MM.1S (cell line): ENCODE measurements at regions not wholly inside any gene's neighbourhood (a gene's known extent, or its start where the extent isn't known, plus 50 kb on each side); places are given as distances from the start of the nearest gene placed in this dataset.

Experiments
- DNase-seq: peaks from one replicate; pipeline ENCODE4 v3.0.0-alpha.2; 2015
- H2AFZ ChIP-seq: fragments of 300-600 bp; sonication (generic); 2 replicates; pipeline ENCODE4 v1.6.0; 2016; ENCODE audit warnings: antibody characterized with exemption, low read length
- H3F3A ChIP-seq: fragments of 300-600 bp; sonication (generic); 2 replicates; pipeline ENCODE4 v1.6.1; 2016; ENCODE audit warnings: mild to moderate bottlenecking, antibody characterized with exemption, low read length, moderate library complexity, mixed read lengths; ENCODE audit not compliant: insufficient read depth
- H3K27ac ChIP-seq: fragments of 300-600 bp; sonication (generic); 2 replicates; pipeline ENCODE4 v1.5.1; 2016; ENCODE audit warnings: mild to moderate bottlenecking, low read length
- H3K27me3 ChIP-seq: fragments of 300-600 bp; sonication (generic); replicated peaks from 2 replicates; pipeline ENCODE4 v1.6.0; 2016; ENCODE audit warnings: low read length; ENCODE audit not compliant: insufficient read depth
- H3K36me3 ChIP-seq: fragments of 300-600 bp; sonication (generic); replicated peaks from 2 replicates; pipeline ENCODE4 v1.6.1; 2016; ENCODE audit warnings: mild to moderate bottlenecking, low read length, mixed read lengths; ENCODE audit not compliant: insufficient read depth
- H3K4me1 ChIP-seq: fragments of 300-600 bp; sonication (generic); 2 replicates; pipeline ENCODE4 v1.6.1; 2016; ENCODE audit warnings: low read length, mixed read lengths
- H3K4me2 ChIP-seq: fragments of 300-600 bp; sonication (generic); 2 replicates; pipeline ENCODE4 v1.6.0; 2016; ENCODE audit warnings: low read depth, low read length
- H3K4me3 ChIP-seq: fragments of 300-600 bp; sonication (generic); 2 replicates; pipeline ENCODE4 v1.5.1; 2016; ENCODE audit warnings: low read length, mixed read lengths
- H3K79me2 ChIP-seq: fragments of 300-600 bp; sonication (generic); 2 replicates; pipeline ENCODE4 v1.6.1; 2016; ENCODE audit warnings: mixed run types, low read length, mixed read lengths
- H3K9ac ChIP-seq: fragments of 300-600 bp; sonication (generic); 2 replicates; pipeline ENCODE4 v1.6.1; 2016; ENCODE audit warnings: low read length, mixed read lengths
- H3K9me2 ChIP-seq: fragments of 300-600 bp; sonication (generic); replicated peaks from 2 replicates; pipeline ENCODE4 v1.6.1; 2016; ENCODE audit warnings: mild to moderate bottlenecking, low read length, mixed read lengths; ENCODE audit not compliant: insufficient read depth
- H3K9me3 ChIP-seq: fragments of 300-600 bp; sonication (generic); replicated peaks from 2 replicates; pipeline ENCODE4 v1.6.1; 2016; ENCODE audit warnings: mild to moderate bottlenecking, low read length, mixed read lengths; ENCODE audit not compliant: insufficient read depth
- H4K20me1 ChIP-seq: fragments of 300-600 bp; sonication (generic); 2 replicates; pipeline ENCODE4 v1.6.1; 2016; ENCODE audit warnings: mild to moderate bottlenecking, low read length, moderate library complexity, mixed read lengths; ENCODE audit not compliant: insufficient read depth
- EZH2 ChIP-seq: fragments of 300-600 bp; sonication (generic); optimal IDR thresholded peaks from 2 replicates; pipeline ENCODE3; 2017; ENCODE audit warnings: low read depth, mild to moderate bottlenecking, antibody characterized with exemption, low read length, mixed read lengths
- EZH2phosphoT487 ChIP-seq: fragments of 300-600 bp; sonication (generic); IDR thresholded peaks from 2 replicates; pipeline ENCODE4 v1.6.1; 2018; ENCODE audit warnings: antibody characterized with exemption, low read length
- TF ChIP-seq, protein P1 (sequence below): fragments of 300-600 bp; sonication (generic); IDR thresholded peaks from 2 replicates; pipeline ENCODE4 v1.5.1; 2016; ENCODE audit warnings: antibody characterized with exemption, low read length, mixed read lengths

DNA sequence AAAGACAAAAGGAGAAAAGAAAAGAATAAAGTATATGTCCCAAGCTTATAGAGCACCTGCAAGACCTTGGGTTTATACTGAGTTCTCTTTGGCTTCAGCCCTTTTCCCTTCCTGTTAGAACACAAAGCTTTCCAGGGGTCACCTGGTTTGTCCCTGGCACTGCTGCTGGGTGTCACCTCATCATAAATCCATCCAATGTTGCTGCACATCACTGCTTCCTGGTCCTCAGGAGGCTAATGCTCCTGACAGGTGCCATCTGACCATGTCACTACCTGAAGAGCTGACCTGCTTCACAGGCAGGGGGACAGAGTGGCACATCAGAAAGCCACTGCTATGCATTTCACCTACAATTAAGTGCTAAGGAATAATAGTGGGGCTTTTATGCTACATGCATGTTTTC lies 164.6 kb upstream of the ELAC2 start:
- Histone ChIP-seq H3K4me1 (no peaks in the 10 kb centered on the region), H3K36me3 (no peaks in the 10 kb centered on the region), H3K79me2 (no peaks in the 10 kb centered on the region), H4K20me1 (no peaks in the 10 kb centered on the region), H3K9ac (no peak overlapping the region), H2AFZ (no peak overlapping the region), H3K4me3 (no peak overlapping the region), H3F3A (no peaks in the 10 kb centered on the region), H3K9me2 (no peaks in the 10 kb centered on the region), H3K9me3 (no peaks in the 10 kb centered on the region), H3K27ac (no peak overlapping the region), H3K27me3 (no peaks in the 10 kb centered on the region), H3K4me2 (no peak overlapping the region)
- DNase-seq: no peak
- no peak for TF ChIP-seq EZH2phosphoT487
- TF ChIP-seq, protein P1, sequence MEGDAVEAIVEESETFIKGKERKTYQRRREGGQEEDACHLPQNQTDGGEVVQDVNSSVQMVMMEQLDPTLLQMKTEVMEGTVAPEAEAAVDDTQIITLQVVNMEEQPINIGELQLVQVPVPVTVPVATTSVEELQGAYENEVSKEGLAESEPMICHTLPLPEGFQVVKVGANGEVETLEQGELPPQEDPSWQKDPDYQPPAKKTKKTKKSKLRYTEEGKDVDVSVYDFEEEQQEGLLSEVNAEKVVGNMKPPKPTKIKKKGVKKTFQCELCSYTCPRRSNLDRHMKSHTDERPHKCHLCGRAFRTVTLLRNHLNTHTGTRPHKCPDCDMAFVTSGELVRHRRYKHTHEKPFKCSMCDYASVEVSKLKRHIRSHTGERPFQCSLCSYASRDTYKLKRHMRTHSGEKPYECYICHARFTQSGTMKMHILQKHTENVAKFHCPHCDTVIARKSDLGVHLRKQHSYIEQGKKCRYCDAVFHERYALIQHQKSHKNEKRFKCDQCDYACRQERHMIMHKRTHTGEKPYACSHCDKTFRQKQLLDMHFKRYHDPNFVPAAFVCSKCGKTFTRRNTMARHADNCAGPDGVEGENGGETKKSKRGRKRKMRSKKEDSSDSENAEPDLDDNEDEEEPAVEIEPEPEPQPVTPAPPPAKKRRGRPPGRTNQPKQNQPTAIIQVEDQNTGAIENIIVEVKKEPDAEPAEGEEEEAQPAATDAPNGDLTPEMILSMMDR: no peak
- TF ChIP-seq EZH2: no peak

DNA sequence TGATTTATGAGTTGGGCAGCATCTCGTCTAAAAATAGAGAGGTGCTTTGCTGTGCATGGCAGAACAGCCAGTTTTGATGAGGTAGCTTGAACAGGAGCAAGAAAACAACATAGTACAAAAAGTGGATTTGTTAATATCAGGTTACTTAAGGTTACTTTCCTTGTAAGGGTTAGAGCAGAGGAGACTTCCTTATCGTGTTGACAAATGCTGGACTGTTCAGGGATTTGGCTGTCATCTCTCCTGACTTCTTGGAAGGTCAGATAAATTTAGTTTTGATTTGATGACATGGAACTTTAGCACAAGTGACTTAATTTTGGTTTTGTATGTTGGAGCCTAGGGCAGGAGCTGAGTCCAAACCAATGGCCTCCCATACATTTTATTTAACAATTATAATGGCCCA lies 163.9 kb upstream of the ELAC2 start:
- Histone ChIP-seq H3K9ac (no peak overlapping the region), H4K20me1 (no peaks in the 10 kb centered on the region), H3K4me2 (no peak overlapping the region), H3F3A (no peaks in the 10 kb centered on the region), H3K27me3 (no peaks in the 10 kb centered on the region), H3K79me2 (no peaks in the 10 kb centered on the region), H3K4me1 (no peaks in the 10 kb centered on the region), H3K27ac (no peak overlapping the region), H3K4me3 (no peak overlapping the region), H3K9me3 (no peaks in the 10 kb centered on the region), H3K9me2 (no peaks in the 10 kb centered on the region), H3K36me3 (no peaks in the 10 kb centered on the region), H2AFZ (no peak overlapping the region)
- TF ChIP-seq EZH2phosphoT487 (no peak), EZH2 (no peak)
- TF ChIP-seq, protein P1: no peak
- no peak for DNase-seq

DNA sequence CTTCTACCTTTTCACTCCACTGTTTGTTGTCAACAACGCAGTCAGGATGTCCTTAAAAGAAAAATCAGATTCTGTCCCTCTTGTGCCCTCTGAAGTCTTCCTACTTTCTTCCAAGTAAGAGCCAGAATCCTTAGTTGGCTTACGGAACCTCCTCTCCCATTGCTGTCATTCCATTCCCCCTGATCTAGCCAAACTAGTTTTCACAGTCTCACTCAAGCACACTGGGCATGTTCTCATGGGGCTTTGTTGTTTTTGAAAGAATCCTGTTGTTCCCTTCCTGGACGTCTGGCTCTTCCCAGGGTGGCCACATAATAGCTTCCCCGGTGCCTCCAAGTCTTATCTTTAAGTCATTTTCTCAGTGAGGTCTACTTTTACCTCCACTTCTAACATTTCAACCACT lies 158.6 kb upstream of the ELAC2 start:
- Histone ChIP-seq H3K79me2 (no peaks in the 10 kb centered on the region), H3K9me3 (no peaks in the 10 kb centered on the region), H2AFZ (no peak overlapping the region), H3K9me2 (no peaks in the 10 kb centered on the region), H3K27me3 (no peaks in the 10 kb centered on the region), H3K4me3 (no peak overlapping the region), H3K4me1 (no peaks in the 10 kb centered on the region), H3K9ac (no peak overlapping the region), H3K4me2 (no peak overlapping the region), H3K27ac (no peak overlapping the region), H3F3A (no peaks in the 10 kb centered on the region), H3K36me3 (no peaks in the 10 kb centered on the region), H4K20me1 (no peaks in the 10 kb centered on the region)
- no peak for TF ChIP-seq EZH2phosphoT487
- TF ChIP-seq EZH2: no peak
- TF ChIP-seq, protein P1: no peak
- DNase-seq: no peak
